SK-N-MC (cell line): ENCODE measurements at regions not wholly inside any gene's neighbourhood (a gene's known extent, or its start where the extent isn't known, plus 50 kb on each side); places are given as distances from the start of the nearest gene placed in this dataset.

Experiments
- EZH2 ChIP-seq: fragments of 200-600 bp; sonication (generic); IDR thresholded peaks from one replicate; pipeline ENCODE4 v1.6.1; 2017; ENCODE audit warnings: antibody characterized with exemption
- FOXP2 ChIP-seq: optimal IDR thresholded peaks from 2 replicates; pipeline ENCODE3; 2011; ENCODE audit warnings: mild to moderate bottlenecking, moderate library complexity; ENCODE audit not compliant: insufficient read depth; ENCODE audit errors: extremely low read length, control extremely low read depth
- POLR2AphosphoS5 ChIP-seq: IDR thresholded peaks from 2 replicates; pipeline ENCODE4 v1.6.1; 2012; ENCODE audit warnings: mild to moderate bottlenecking, low read depth, low read length, borderline replicate concordance

GRCh38 chr10:130726996-130727725 is 584.4 kb downstream of the TCERG1L start:
- TF ChIP-seq POLR2AphosphoS5 (no peak), EZH2 (no peak), FOXP2 (no peak)
